Ovary (tissue), 3 donors: ENCODE measurements at regions not wholly inside any gene's neighbourhood (a gene's known extent, or its start where the extent isn't known, plus 50 kb on each side); places are given as distances from the start of the nearest gene placed in this dataset.

Experiments
- CTCF ChIP-seq, 3 donors: fragments of 450-650 bp in 2 of 3; fragments of 200-600 bp in 1 of 3; IDR thresholded peaks; one replicate each; pipeline versions ENCODE4 v1.5.1 to v1.8.0; 2016 to 2022; ENCODE audit warnings: antibody characterized with exemption in 3 of 3, mild to moderate bottlenecking in 1 of 3
- EP300 ChIP-seq: sonication (generic); formaldehyde crosslinking; IDR thresholded peaks from one replicate; pipeline ENCODE4 v1.6.1; 2017; ENCODE audit warnings: antibody characterized with exemption
- POLR2A ChIP-seq: fragments of 450-650 bp; IDR thresholded peaks from one replicate; pipeline ENCODE4 v1.6.1; 2017; ENCODE audit warnings: antibody characterized with exemption, mild to moderate bottlenecking, moderate library complexity
- donor health status: DM: no; HTN: no; CAD: no.

DNA sequence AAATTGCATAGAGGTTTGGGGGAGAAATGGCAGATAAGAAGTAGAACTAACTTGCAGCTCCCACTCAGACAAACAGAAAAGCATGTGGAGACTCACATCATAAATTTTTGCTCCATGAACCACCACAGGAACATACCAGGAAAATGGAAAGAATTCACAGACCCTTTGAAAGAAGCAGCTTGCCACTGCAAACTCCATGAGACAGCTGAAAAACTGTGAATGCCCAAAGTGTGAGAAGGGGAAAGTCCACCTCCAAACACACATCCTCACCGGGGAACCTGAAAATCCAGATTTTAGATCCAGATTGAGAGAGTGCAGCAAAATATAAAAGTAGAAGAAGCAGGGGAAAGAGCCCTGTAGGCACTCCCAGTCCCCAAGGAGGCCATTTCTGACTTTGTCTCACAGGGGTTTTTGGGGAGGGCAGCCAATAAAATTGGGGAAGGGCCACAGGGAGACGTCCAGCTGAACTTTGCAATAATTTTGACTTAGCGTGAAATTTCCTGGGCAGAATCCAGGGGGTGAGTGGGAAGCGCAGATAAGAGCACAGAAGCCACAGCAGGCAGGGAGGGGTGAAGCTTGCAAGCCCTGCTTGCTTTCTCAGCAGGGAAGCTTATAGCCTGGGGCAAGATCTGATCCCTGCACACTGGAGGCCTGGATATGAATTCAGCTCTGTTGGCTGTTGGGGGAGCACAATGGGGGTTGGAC is 183.4 kb upstream of the UBE2E2 start:
- TF ChIP-seq CTCF (IDR thresholded peaks at IDR 0.05) = no peak
- no peak for TF ChIP-seq EP300
- TF ChIP-seq POLR2A = no peak
